ENCODE measurements at regions not wholly inside any gene's neighbourhood (a gene's known extent, or its start where the extent isn't known, plus 50 kb on each side); places are given as distances from the start of the nearest gene placed in this dataset.

GRCh38 chr1:148263128-148263905, 111.2 kb upstream of the NBPF11 start (continued):
- no peak for TF ChIP-seq ARID4B (CRISPR knock-in tag; IDR thresholded peaks at IDR 0.05)
- TF ChIP-seq BHLHE40 (IDR thresholded peaks at IDR 0.05; ENCODE audit: low read length): peak; percentile 88
- no peak for TF ChIP-seq ZNF282 (CRISPR knock-in tag; IDR thresholded peaks at IDR 0.05)
- TF ChIP-seq ZNF445 (CRISPR knock-in tag; IDR thresholded peaks at IDR 0.05; ENCODE audit: low read depth): peak; percentile 98
- peak; percentile 48 for TF ChIP-seq ZBTB8A (IDR thresholded peaks at IDR 0.05; ENCODE audit: partially characterized antibody)
- TF ChIP-seq NEUROD1 (IDR thresholded peaks at IDR 0.05; ENCODE audit: borderline replicate concordance, low read depth, low read length, partially characterized antibody): peak; percentile 22
- TF ChIP-seq ZNF239 (CRISPR knock-in tag; IDR thresholded peaks at IDR 0.05): 0 out of 2 replicates have a peak, but pooled peaks have one; percentile 10
- no peak for TF ChIP-seq RBM34 (IDR thresholded peaks at IDR 0.05; ENCODE audit: borderline replicate concordance, insufficient read depth, low read length)
- peak; percentile 97 for TF ChIP-seq KDM5B (IDR thresholded peaks at IDR 0.05; ENCODE audit: insufficient replicate concordance, low read depth, low read length)
- TF ChIP-seq ZNF561 (CRISPR knock-in tag; conservative IDR thresholded peaks at IDR 0.05): peak; percentile 91
- TF ChIP-seq ZNF507 (tag; conservative IDR thresholded peaks at IDR 0.05): no peak
- TF ChIP-seq ZNF133 (CRISPR knock-in tag; IDR thresholded peaks at IDR 0.05): no peak
- TF ChIP-seq CHD1 (IDR thresholded peaks at IDR 0.05; ENCODE audit: low read length): no peak
- TF ChIP-seq FOXP1 (CRISPR knock-in tag; IDR thresholded peaks at IDR 0.05): no peak
- TF ChIP-seq ZNF134 (CRISPR knock-in tag; conservative IDR thresholded peaks at IDR 0.05): peak; percentile 66; the same call in 1 of the 2 replicates
- no peak for TF ChIP-seq BDP1 (IDR thresholded peaks at IDR 0.05; ENCODE audit: insufficient read depth, insufficient read length)
- peak; percentile 95 for TF ChIP-seq ZNF444 (CRISPR knock-in tag; IDR thresholded peaks at IDR 0.05)
- peak; percentile 76 for TF ChIP-seq ZNF143 (CRISPR knock-in tag; IDR thresholded peaks at IDR 0.05)
- no peak for TF ChIP-seq HOMEZ (CRISPR knock-in tag; IDR thresholded peaks at IDR 0.05)
- no peak for TF ChIP-seq ZBTB33 (CRISPR knock-in tag; IDR thresholded peaks at IDR 0.05)
- peak; percentile 99 for TF ChIP-seq RFX7 (CRISPR knock-in tag; IDR thresholded peaks at IDR 0.05)
- peak; percentile 92 for TF ChIP-seq CREM (IDR thresholded peaks at IDR 0.05; ENCODE audit: low read depth)

Measured in K562 (cell line).